NB4 (cell line): ENCODE measurements at regions not wholly inside any gene's neighbourhood (a gene's known extent, or its start where the extent isn't known, plus 50 kb on each side); places are given as distances from the start of the nearest gene placed in this dataset.

Experiments
- MYC ChIP-seq: IDR thresholded peaks from 2 replicates; pipeline ENCODE4 v1.6.1; 2011; ENCODE audit warnings: low read depth, low read length
- POLR2A ChIP-seq: IDR thresholded peaks from 2 replicates; pipeline ENCODE4 v1.6.1; 2011; ENCODE audit warnings: mild to moderate bottlenecking; ENCODE audit not compliant: insufficient read length; ENCODE audit errors: extremely low read depth
- TF ChIP-seq, protein P1 (sequence below): IDR thresholded peaks from one replicate; pipeline ENCODE4 v1.5.1; 2012; ENCODE audit warnings: low read depth, low read length
- TF ChIP-seq, protein P2 (sequence below): IDR thresholded peaks from 2 replicates; pipeline ENCODE4 v1.6.1; 2011; ENCODE audit warnings: low read depth, low read length

DNA sequence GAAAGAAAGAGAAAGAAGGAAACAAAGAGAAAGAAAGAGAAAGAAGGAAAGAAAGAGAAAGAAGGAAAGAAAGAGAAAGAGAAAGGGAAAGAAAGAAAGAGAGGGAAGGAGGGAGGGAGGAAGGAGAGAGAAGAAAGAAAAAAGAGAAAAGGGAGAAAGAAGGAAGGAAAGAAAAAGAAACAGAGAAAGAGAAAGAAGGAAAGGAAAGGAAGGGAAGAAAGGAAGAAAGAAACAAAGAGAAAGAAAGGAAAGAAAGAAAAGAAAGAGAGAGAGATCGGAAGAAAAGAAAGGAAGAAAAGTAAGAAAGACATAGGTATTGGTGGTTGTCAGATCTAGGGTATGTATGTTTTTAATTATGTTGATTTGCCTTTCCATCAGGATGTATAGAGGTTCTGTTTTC lies 342.3 kb downstream of the FOXG1 start:
- TF ChIP-seq, protein P1, sequence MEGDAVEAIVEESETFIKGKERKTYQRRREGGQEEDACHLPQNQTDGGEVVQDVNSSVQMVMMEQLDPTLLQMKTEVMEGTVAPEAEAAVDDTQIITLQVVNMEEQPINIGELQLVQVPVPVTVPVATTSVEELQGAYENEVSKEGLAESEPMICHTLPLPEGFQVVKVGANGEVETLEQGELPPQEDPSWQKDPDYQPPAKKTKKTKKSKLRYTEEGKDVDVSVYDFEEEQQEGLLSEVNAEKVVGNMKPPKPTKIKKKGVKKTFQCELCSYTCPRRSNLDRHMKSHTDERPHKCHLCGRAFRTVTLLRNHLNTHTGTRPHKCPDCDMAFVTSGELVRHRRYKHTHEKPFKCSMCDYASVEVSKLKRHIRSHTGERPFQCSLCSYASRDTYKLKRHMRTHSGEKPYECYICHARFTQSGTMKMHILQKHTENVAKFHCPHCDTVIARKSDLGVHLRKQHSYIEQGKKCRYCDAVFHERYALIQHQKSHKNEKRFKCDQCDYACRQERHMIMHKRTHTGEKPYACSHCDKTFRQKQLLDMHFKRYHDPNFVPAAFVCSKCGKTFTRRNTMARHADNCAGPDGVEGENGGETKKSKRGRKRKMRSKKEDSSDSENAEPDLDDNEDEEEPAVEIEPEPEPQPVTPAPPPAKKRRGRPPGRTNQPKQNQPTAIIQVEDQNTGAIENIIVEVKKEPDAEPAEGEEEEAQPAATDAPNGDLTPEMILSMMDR, result no peak
- TF ChIP-seq POLR2A (no peak), MYC (no peak)
- TF ChIP-seq, protein P2, sequence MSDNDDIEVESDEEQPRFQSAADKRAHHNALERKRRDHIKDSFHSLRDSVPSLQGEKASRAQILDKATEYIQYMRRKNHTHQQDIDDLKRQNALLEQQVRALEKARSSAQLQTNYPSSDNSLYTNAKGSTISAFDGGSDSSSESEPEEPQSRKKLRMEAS, result no peak
